Thyroid gland (tissue), 4 donors: ENCODE measurements at regions not wholly inside any gene's neighbourhood (a gene's known extent, or its start where the extent isn't known, plus 50 kb on each side); places are given as distances from the start of the nearest gene placed in this dataset.

Experiments
- DNase-seq, 2 donors: peaks; one replicate each; pipeline ENCODE4 v3.0.0-alpha.2; 2019
- H3K27ac ChIP-seq, 3 donors: fragments of 200-600 bp; sonication (generic); 1 replicate in 2 of 3; 2 replicates in 1 of 3; pipeline ENCODE4 v1.5.1; 2016 to 2019; ENCODE audit warnings: mild to moderate bottlenecking in 1 of 3, moderate library complexity in 1 of 3
- H3K27me3 ChIP-seq: fragments of 200-600 bp; sonication (generic); one replicate; pipeline ENCODE4 v1.5.1; 2019
- H3K36me3 ChIP-seq, 2 donors: fragments of 200-600 bp; sonication (generic); one replicate each; pipeline ENCODE4 v1.5.1; 2016 to 2019
- H3K4me1 ChIP-seq, 2 donors: fragments of 200-600 bp; sonication (generic); one replicate each; pipeline ENCODE4 v1.5.1; 2017 to 2019
- H3K4me3 ChIP-seq, 3 donors: fragments of 200-600 bp; sonication (generic); replicated peaks in 1 of 3; 1 replicate in 2 of 3; 2 replicates in 1 of 3; pipeline ENCODE4 v1.5.1; 2016; ENCODE audit warnings: mild to moderate bottlenecking in 1 of 3
- H3K9me3 ChIP-seq: fragments of 200-600 bp; sonication (generic); one replicate; pipeline ENCODE4 v1.5.1; 2017
- POLR2A ChIP-seq, 2 donors: fragments of 450-650 bp; IDR thresholded peaks; one replicate each; pipeline ENCODE4 v1.6.1; 2017; ENCODE audit warnings: antibody characterized with exemption in 2 of 2, mild to moderate bottlenecking in 2 of 2, moderate library complexity in 1 of 2
- WGBS, 2 donors: methylation state at CpG; one replicate each; pipeline ENCODE4 v1.1.5; 2017; 5-methylcytosine and 5-hydroxymethylcytosine counted together
- intact Hi-C: fragments of 100-400 bp; cut with DNase I; formaldehyde crosslinking; loops from one replicate; pipeline ENCODE4 v1.15.1; 2023
- TF ChIP-seq, protein P1 (sequence below), 6 experiments: fragments of 200-600 bp in 3 of 6; fragments of 450-650 bp in 3 of 6; sonication (generic) in 3 of 6; IDR thresholded peaks; one replicate each; pipeline ENCODE4 v1.5.1; 2016 to 2019; ENCODE audit warnings: antibody characterized with exemption in 6 of 6, mild to moderate bottlenecking in 2 of 6, inconsistent platforms in 1 of 6, moderate library complexity in 1 of 6

DNA sequence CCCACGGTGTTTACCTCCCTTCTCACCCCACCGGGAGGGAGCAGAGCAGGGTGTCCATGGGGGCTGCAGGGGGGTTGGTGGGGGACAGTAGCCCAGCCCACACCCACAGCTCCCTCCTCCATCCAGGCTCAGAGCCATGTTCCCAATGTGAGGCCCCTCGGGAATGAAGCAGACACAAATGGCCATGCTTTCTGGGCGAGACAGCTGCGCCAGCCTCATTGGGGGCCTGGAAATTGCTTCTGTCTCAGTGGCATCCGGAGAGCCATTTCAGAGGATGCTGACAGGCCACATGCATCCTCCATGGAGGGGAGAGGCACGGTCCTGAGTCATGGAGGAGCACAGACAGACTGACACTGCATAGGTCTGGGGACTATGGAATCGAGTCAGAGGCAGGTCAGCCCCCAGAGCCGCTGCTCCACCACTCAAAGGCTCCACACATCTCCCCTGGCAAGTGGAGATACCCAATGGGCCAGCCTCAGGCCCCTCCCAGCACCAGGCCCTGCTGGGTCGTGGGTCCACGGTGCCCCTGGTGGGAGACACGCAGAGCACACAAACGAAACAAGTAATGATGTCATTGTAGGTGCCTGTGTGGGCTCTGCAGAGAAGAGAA lies 59.6 kb upstream of the ENPP7 start:
- no peaks in the 10 kb centered on the region for H3K36me3 ChIP-seq
- H3K27ac ChIP-seq: no peak overlapping the region
- WGBS, 2 donors: 34 to 47% methylated on average over 4 to 10 of the region's 13 CpGs
- no peak for TF ChIP-seq POLR2A (IDR thresholded peaks at IDR 0.05)
- TF ChIP-seq, protein P1, sequence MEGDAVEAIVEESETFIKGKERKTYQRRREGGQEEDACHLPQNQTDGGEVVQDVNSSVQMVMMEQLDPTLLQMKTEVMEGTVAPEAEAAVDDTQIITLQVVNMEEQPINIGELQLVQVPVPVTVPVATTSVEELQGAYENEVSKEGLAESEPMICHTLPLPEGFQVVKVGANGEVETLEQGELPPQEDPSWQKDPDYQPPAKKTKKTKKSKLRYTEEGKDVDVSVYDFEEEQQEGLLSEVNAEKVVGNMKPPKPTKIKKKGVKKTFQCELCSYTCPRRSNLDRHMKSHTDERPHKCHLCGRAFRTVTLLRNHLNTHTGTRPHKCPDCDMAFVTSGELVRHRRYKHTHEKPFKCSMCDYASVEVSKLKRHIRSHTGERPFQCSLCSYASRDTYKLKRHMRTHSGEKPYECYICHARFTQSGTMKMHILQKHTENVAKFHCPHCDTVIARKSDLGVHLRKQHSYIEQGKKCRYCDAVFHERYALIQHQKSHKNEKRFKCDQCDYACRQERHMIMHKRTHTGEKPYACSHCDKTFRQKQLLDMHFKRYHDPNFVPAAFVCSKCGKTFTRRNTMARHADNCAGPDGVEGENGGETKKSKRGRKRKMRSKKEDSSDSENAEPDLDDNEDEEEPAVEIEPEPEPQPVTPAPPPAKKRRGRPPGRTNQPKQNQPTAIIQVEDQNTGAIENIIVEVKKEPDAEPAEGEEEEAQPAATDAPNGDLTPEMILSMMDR (IDR thresholded peaks at IDR 0.05): no peak
- peaks cover 0 to under 1% of the 10 kb centered on the region in 2 donors for H3K4me1 ChIP-seq
- no peaks in the 10 kb centered on the region for H3K9me3 ChIP-seq
- H3K27me3 ChIP-seq: no peaks in the 10 kb centered on the region
- intact Hi-C loops: no loop called here
- DNase-seq: no peak
- H3K4me3 ChIP-seq: no peak overlapping the region

DNA sequence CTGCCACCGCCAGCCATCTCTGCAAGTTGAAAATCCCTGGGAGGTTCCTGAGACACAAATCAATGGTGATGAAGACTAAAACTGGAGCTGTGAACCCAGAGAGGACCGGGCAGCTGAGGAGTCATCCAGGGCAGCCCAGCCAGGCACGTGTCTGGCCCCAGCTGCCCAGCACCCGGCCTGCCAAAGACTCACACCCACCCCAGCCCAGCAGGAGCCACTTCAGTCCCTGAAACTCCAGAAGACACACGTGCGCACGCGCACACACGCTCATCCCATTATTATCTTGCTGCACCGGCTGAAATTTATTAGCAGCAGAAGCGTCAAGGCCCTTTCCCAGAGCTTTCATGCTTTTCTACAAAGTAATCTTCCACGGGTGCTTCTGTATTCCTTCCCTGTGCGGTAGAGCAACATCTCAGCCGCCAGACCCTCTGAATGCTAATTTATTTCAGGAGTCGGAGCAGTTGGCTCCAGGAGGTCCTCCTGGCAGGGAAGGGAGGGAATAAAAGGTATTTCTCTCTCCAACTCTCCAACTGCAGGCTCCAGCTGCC lies 59.8 kb upstream of the RBFOX3 start:
- intact Hi-C loops: no loop called here
- no peaks in the 10 kb centered on the region for H3K9me3 ChIP-seq
- no peaks in the 10 kb centered on the region for H3K36me3 ChIP-seq
- 67 to 70% methylated on average over 13 to 15 of the region's 15 CpGs for WGBS, 2 donors
- no peaks in the 10 kb centered on the region for H3K27me3 ChIP-seq
- H3K4me3 ChIP-seq: no peak overlapping the region
- no peak for TF ChIP-seq POLR2A (IDR thresholded peaks at IDR 0.05)
- TF ChIP-seq, protein P1 (IDR thresholded peaks at IDR 0.05): no peak
- no peak overlapping the region for H3K27ac ChIP-seq
- no peak for DNase-seq
- peaks cover under 1 to 6% of the 10 kb centered on the region in 2 donors for H3K4me1 ChIP-seq

DNA sequence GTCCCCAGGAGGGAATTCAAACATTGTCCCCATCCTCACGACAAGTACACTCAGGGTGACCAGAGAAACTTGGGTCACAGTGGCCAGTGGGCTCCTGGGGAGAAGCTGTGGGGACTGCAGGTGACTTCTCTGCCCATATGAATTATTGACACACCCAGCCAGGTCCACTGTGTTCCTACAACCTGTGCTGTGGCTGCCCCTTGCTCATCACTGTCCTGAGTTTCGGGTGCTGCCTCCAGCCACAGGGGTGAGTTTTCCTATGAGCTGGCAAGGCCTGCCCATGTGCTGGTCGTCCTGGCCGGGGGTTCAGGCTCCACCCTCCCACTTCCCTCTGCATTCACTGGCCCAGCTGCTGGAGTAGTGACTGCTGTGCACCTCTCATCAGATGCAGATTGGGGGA lies 59.0 kb upstream of the RBFOX3 start:
- H3K9me3 ChIP-seq: no peaks in the 10 kb centered on the region
- H3K27me3 ChIP-seq: no peaks in the 10 kb centered on the region
- no peak for TF ChIP-seq POLR2A (IDR thresholded peaks at IDR 0.05)
- TF ChIP-seq, protein P1 (IDR thresholded peaks at IDR 0.05): no peak
- DNase-seq: no peak
- WGBS, 2 donors: 45 to 46% methylated on average over 3 to 4 of the region's 4 CpGs
- no peak overlapping the region for H3K27ac ChIP-seq
- no peaks in the 10 kb centered on the region for H3K36me3 ChIP-seq
- no peak overlapping the region for H3K4me3 ChIP-seq
- H3K4me1 ChIP-seq: peaks cover 6 to 12% of the 10 kb centered on the region in 2 donors
- intact Hi-C loops: no loop called here

DNA sequence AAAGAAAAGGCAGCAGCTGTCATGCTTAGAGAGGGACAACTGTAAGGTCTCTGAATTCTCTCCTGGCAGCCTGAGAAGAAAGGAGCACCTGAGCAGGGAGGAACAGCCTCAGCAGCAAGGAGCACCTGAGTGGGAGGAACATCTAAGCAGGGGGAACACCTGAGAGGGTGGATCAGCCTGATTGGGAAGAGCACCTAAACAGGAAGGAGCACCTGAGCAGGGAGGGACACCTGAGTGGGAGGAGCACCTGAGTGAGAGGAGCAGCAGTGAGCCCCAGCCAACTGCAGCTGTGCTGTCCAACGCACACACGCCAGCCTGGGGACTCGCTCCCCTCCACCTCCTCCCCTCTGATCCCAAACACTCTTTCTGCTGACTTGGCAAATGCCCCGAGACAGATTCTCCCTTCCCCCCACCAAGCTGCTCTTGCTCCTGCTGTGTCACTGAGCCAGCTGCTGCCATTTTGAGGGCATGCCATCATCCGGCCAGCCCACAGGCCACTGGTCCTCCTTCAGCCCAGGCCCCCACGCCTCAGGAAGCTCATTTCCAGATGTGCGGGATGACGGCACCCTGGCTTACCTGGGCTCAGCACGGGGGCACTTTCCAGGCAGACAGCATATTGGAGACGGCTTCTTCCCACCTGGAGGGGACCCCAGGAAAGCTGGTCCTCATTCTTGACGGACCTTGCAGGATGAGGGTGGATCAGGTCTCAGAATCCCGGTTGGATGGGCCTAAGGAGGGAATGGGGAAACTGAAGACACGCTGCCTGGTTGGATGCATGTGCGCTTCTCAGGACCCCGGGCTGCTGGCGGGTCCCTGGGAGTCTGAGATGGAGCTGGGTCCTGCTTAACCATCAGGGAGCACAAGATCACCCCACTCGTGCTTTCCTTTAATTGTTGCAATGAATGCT lies 57.7 kb upstream of the RBFOX3 start:
- TF ChIP-seq, protein P1 (IDR thresholded peaks at IDR 0.05): no peak
- TF ChIP-seq POLR2A (IDR thresholded peaks at IDR 0.05): no peak
- intact Hi-C loops: no loop called here
- WGBS, 2 donors: 66 to 73% methylated on average over 15 of the region's 17 CpGs
- DNase-seq: no peak
- H3K27me3 ChIP-seq: no peaks in the 10 kb centered on the region
- no peak overlapping the region for H3K4me3 ChIP-seq
- H3K27ac ChIP-seq: no peak overlapping the region
- no peaks in the 10 kb centered on the region for H3K36me3 ChIP-seq
- peaks cover 6 to 12% of the 10 kb centered on the region in 2 donors for H3K4me1 ChIP-seq
- H3K9me3 ChIP-seq: no peaks in the 10 kb centered on the region

DNA sequence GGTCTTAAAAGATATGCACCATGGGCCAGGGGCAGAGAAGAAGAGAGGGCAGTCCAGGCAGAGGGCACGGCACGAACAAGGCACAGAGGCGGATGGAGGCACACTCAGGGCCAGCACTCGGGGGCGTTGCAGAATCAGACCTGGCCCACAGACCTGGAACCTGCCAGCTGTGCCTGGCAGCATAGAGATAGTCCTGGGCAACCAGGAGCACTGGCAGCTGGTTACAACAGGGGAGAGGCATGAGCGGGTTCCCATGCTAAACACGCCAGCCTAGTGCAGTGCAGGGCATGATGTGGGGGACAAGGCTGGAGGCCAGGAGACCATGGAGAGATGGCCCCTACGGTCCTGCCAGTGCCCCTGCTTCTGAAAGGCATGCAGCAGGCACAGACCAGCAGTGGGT lies 56.9 kb upstream of the RBFOX3 start:
- no peaks in the 10 kb centered on the region for H3K36me3 ChIP-seq
- intact Hi-C loops: no loop called here
- peaks cover 6 to 12% of the 10 kb centered on the region in 2 donors for H3K4me1 ChIP-seq
- no peaks in the 10 kb centered on the region for H3K27me3 ChIP-seq
- no peak for DNase-seq
- no peak overlapping the region for H3K4me3 ChIP-seq
- no peak for TF ChIP-seq POLR2A (IDR thresholded peaks at IDR 0.05)
- TF ChIP-seq, protein P1 (IDR thresholded peaks at IDR 0.05): no peak
- no peak overlapping the region for H3K27ac ChIP-seq
- whole genome bisulfite sequencing, 2 donors: 91 to 97% methylated on average over 8 of the region's 8 CpGs
- H3K9me3 ChIP-seq: no peaks in the 10 kb centered on the region
